HG02943 (cell line): ENCODE measurements at regions not wholly inside any gene's neighbourhood (a gene's known extent, or its start where the extent isn't known, plus 50 kb on each side); places are given as distances from the start of the nearest gene placed in this dataset.

Experiments
- ATAC-seq: cut with Tn5 transposase; IDR thresholded peaks from one replicate; pipeline ENCODE4 v1.9.1; 2021; ENCODE audit warnings: mild to moderate bottlenecking, low read depth, moderate library complexity; ENCODE audit not compliant: unreplicated experiment

DNA sequence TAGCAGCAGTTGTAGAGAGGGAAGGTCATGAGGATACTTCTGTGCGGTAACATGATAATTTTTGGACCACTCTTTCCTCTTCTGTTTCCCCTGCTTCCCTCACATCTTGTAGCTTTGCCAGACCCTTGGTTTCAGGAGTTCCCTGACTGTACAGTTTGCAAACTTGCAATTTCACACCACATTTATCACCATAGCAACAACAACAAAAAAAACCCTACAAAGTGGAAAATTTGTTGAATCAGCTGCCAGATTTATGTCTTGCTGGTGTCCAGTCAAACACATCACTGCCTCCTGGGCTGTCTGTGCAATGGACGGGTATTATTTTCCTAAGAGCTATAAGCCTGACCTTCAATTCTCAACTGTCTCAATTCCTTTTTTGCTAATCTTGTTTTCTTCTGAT is 751.6 kb downstream of the TLR4 start:
- no peak for ATAC-seq

DNA sequence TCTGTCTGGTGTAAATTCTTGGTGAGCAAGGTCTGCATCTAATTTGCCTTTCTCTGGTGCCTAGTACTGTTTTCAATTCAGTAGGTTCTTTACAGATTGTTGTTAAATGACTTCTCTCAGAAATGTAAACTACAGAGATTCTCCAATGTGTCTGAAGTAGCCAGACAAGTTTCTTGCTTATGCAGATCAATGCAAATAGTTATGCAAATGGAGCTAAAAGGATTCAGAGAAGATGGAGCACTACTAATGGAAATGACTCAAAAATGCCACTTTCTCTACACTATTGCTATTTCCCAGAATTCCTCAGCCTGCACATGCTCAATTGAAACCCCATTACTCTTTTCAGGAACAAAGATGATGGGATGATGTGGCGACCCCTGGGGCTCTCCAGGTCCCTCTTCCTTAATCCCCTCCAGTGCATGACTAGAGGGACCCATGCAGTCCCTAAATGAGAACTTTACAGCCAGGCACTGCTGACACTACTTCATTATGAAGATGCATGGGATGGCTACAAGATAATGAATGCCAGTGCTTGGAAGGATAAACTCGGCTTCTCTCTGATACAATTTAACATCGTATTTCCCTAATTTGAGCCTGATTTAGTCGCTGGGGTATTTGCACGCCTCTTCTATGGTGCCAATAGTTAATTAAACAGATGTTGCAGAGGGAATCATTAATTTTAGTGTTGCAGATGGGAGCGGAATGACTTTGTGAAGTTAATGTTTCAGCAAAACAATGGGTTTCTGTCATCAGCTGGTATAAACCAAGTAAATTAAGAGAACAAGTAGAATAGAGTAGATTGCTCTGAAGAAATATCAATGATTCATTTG is 753.2 kb downstream of the TLR4 start:
- no peak for ATAC-seq

DNA sequence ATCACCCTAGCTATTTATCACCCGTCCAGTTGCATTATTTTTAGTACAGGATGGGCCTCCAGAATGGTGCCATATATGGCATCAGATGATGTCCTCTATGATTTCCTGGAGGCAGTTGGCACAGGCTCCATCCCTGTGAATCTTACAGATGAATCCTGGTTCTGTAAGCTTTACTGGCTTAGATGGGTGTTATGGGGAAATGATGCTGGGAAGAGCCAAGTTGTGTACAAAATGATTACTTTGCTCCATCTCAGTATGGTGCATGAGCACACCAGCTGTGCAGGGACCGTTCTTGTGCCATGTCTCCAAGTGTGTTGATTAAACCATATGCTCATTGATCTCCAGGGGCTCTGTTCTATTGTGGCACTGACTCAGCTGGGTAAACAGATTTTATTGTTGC is 755.7 kb downstream of the TLR4 start:
- no peak for ATAC-seq

DNA sequence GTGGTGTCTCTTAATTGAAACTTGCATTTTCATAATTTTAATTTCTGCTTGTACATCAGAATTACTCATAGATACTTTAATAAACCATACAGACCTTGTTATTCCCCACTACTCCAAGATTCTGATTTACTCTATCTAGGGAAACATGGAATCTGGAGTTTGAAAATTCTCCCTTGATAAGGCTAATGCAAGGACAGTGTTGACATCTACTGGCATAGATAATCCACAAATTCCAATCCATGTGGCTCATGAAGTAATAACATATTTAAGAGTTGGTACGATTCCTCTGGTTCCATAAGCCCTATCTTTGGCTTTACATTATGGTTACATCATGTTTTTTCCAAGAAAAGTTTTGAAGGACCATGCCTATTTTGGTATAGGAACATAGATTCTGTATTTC is 759.2 kb downstream of the TLR4 start:
- ATAC-seq = no peak

DNA sequence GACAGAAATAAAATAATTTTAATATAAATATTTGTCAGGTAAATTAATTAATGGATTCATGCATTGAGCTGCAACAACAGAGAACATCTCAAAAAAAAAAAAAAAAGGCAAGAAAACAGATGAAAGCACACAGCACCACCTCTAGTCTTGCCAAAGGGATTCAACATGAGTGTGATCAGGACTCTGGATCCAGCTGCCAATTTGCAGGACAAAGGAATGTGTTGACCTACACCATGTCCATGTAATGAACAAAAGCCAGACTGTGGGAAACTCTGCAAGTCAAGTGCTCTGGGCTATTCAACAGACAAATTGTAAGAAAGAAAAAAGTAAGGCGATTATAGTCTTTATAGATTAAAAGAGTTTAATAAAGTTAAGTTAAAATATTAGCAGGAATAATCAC is 769.3 kb downstream of the TLR4 start:
- ATAC-seq = no peak

DNA sequence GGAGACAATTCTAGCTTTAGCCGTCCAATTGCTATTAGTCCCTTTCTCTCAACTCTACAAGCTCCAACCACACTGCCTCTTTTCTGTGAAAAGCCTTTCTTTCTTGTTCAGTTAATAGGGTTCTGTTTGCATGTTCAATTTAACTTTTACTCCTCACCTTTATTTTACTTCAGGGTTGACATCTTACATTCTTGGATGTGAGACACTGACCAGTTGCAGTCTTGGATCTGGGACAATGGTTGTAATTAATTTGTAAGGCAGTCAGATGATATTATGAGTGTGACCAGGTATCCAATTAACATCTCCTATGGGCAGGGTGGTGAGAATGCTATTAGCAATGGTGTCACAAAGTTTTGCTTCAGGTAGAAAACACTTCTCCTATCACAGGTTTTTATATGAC is 774.5 kb downstream of the TLR4 start:
- ATAC-seq = no peak

DNA sequence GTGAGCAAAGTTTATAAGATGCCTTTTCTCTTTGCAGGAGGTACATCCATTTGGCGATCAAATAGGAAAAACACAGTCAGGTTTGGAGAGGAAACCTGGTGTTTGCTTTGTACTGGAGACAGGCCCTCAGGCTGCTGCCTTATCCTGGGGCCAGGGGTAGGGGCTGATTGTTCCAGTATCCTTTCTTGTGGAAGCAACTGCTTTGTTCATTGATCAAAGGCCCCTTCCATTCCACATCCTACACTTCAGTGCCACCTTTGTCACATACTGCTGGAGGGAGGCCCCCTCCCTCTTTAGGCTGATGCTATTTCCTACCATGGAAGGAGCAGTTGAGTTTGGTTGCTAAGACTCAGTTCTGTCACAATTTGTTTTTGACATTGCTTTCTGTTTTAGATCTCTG is 778.1 kb downstream of the TLR4 start:
- no peak for ATAC-seq

DNA sequence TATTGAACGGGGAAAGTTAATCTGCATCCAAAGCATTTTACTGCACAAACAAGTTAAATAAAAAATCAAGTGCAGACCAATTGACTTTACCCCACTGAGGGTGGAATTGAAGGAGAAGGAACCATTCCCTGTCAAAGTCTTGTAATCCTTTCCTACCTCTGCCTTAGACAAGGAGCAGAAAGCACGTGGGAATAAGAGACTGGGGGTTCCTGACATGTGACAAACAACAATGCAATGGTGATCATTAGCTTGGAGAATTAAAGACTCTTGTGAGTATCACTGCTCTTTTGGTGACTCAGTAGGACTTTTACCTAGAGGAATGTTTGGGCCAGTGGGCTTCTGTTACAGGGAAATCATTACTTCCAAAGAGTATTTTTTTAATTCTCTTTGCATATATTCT is 779.5 kb downstream of the TLR4 start:
- no peak for ATAC-seq

DNA sequence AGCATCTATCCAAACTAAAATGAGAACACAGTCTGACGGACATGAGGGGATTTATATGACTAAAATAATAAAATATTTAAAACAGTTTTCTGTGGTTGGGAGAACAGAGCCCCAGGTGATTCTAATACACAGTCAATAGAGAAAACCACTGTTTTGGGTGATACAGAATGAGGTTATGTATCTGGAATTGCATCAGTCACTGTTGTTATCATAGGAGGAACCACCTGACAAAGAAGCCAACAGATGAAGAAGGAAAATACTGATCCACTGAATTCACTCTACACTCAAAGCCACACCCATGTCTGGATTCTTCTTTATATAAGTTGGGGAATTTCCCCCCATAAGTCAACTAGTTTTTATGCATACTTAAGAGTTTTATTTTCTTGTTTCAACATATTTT is 799.0 kb downstream of the TLR4 start:
- no peak for ATAC-seq

DNA sequence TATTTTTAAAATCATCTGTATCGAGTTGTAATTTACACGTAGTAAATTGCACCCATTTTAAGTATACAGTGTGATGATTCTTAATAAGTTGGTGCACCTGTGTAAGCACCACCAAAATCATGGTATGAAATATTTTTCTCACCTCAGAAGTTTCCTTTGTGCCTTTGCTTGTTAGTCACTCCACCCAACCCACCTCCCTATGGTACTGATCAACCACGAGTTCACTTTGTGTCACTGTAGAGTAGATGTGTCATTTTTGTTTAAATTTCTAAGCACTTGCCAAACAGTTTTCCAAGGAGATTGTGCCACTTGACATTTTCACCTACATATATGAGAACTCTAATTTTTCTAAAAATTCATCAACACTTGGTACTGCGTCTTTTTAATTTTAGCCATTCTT is 806.5 kb downstream of the TLR4 start:
- ATAC-seq = no peak

DNA sequence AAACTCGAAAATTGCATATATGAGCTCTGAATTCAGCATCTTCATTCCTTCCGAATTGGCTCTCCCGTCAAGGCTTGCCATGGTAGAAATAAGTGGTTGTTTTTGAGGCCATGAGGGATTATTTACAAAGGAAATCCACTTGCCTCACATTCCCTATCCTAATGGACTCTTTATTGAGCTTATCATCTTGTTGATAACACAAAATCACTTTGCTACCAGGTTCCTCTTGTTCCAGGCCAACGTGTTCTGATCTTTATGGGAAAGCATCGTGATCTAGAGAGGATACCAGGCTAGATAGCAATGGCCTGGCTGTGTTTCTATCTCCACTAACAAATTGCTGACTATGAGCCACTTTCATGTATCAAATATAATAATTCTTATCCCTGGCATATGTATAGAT is 811.7 kb downstream of the TLR4 start:
- ATAC-seq = no peak

DNA sequence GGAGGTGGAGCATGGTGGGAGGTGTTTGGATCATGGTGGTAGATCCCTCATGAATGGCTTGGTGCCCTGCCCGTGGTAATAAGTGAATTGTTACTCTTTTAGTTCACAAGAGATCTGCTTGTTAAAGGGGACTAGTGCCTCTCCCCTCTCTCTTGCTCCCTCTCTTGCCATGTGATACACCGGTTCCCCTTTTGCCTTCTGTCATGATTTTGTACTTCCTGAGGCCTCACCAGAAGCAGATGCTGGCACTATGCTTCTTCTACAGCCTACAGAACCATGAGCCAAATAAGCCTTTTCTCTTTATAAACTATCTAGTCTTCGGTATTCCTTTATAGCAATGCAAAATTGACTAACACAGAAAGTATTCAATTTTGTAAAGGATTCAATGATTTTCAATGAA is 817.1 kb downstream of the TLR4 start:
- no peak for ATAC-seq

DNA sequence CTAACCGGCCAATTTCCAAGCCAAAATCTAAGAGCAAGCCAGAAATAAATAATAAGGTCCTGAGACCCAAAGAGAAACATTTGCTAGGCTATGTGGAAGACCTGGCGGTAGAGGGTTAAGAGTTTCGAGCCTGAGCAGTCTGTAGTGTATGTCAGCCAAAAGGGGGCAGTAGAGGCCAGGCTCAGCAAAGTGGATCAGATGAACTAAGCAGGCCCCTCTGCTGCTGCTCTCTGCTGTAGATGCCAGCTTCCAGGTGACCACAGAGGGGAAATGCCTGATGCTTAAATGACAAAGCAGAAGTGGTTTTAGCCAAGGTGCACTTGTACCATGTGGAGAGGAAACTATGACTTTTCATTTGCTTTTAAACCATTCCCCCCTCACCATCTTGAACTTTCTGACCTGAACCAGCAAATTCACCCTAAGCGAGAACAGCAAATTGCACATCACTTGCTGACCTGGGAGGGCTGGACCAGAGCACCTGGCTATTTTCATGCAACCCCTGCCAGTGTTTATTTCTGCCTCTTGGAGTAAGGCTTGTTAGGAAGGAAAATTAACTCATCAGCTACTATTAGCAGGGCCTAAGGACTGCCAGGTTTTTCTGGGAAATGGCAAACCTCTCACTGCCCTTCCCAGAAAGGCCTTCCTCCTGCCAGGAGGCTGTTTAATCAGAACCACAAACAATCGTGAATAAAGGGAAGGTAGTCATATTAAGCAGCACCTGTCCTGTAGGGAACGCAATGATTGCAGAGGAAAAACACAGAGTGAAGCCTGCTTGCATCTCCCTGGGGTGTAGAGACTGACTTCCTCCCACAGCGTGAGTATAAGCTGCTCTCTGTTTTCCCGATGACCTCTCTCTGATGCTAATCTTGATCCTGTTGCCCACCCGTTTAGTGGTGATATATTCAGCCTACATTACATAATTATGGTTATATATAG is 818.2 kb downstream of the TLR4 start:
- ATAC-seq = peak; percentile 78

DNA sequence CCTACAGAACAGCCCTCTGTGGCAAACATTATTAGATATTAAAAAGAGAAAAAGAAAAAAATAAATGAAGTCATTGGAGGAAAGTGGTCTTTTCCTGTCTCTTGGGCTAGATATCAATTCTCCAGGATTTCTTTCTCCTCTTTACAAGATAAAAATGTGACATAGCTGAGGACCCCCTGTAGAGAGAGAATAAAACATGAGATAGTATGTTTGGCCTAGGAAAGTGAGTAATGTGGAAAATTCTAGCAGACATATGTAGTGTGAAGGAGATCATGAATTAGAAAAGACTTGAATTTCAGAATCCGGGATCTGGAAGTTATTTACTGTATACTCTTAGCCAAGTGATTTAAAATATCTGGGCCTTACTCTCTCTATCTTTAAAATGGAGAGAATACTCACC is 823.1 kb downstream of the TLR4 start:
- ATAC-seq = no peak

DNA sequence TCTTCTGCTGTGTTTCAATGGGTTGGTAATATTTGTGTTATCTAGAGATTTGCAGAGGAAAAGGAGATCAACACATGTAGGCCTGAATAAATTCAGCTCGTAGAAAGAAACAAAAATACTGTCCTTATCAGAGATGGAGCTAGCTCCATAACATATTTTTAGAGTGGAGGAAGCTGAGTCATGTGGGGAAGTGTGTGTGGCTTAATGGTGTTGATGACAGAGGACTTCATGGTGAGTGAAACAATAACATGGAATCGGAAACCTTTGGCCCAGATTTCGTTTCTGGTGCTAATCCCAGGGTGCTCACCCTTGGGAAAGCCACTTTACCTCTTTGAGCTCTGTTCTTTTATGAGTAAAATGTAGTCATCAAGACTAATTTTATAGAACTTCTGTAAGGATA is 825.0 kb downstream of the TLR4 start:
- ATAC-seq = no peak

DNA sequence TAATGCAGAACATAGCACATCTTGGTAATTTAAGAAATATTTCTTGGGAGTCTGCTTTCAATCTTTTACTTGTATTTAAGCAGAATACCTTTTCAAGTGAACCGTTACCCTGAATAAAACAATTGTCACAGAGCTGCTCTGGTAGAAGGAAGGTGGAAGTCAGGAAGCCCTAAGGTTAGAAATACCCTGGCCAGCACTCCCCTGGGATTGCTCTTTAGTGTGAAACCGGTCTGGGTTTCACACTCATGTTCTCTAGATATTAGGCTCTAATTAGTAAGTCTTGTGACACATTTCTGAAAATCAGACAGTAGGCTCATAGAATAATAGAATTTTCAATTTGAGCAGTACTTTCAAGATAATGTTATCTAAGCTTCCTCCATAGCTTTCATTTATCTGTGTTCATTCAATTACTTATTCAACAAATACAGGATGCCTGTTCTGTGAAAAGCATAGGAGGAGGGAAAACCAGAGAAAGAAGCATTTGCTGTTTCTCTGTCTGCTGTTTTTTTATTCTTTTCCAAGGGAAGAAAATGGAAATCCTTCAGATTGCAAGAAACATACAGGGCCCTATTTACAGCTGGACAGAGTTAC is 825.5 kb downstream of the TLR4 start:
- ATAC-seq = no peak

DNA sequence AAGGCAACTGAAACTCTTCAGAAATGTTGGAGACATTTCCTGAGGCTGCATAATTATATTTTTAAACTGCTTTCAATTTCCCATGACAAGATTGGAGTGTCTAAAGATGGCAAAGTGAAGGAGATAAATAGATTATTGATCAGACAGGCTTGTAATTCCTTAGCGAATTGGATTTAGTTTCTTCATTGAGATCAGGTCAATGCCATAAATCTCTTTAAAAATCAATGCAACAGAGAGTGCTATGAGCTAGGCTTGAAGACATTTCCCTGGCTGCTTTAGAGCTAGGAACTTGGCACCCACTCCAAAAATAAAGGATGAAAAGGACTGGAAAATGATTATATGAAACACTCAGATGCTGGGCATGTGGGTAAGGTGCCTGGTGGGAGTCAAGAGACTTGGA is 828.4 kb downstream of the TLR4 start:
- ATAC-seq = no peak

DNA sequence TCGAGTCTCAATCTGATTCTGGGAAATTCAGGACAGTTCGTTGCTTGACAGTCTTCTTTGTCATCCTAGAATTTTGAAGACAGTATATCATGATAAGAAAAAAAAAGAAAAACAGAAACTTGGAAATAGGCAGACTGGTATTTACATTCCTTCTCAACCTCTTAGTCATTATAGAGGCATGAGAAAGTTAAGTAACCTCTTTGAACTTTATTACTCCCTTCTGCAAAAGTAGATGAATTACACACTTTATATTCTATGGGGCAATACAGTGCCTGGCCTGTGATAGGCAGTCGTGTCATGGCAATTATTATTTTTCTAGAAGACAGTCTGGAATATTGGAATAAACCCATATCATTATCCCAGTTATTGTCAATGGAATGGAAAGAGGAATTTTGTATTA is 828.9 kb downstream of the TLR4 start:
- ATAC-seq = no peak

DNA sequence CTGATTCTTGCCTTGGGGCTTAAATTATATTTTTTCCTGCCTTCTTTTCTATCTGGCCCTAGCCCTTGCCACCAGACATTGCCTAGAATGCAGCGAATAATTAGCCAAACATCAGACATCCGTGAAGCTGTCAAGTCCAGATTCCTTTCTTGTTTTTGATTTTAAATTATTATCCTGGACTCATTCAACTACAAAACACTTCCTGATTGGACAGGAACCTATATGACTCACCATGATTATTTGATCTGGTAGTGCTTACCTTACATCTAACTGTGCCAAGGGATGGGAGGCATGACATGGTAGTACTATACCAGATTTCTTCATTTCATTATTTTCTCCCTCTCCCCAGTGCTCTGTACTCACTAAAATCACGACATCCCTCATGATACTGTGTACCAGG is 829.6 kb downstream of the TLR4 start:
- ATAC-seq = no peak

DNA sequence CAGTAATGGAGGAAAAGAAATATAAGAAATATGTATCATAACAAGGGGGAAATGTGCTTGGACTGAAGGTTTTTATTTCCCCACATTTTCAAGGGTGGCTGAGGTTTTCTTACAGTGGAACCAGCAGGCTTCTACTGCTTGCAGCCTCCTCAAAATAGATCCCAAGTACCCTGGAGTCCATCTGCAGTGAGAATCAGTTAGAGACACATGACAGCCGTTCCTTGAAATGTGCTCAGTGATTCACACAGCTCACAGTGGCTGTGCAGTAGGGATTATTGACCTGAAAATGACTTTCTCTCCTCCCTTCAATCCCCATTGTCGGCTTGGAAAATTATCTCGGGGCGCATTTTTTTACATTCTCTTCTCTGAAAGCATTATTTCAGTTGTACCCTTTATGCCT is 832.0 kb downstream of the TLR4 start:
- no peak for ATAC-seq

DNA sequence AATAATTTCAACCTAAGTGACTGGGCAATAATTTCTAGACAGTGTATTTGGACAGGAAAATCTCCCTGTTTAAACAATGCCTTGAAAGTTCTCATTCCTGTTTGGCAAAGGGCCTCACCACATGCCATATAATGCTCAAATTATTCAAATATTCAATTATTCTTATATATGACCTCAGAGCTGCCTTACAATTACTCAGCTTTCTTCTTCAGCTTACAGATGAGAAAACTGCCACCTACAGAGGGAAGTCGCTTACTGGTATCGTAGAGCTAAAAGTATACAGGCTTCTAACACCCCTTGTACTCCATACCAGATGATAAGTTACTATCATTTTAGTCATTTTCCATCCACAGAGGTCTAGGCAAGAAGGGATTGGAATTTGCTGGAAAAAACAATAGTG is 830.3 kb downstream of the BRINP1 start:
- ATAC-seq = no peak
